NOMO-1 treated with dmso at 0.1 percent for 144 hours (cell line): ENCODE measurements at regions not wholly inside any gene's neighbourhood (a gene's known extent, or its start where the extent isn't known, plus 50 kb on each side); places are given as distances from the start of the nearest gene placed in this dataset.

ENCODE experiments used
- DNase-seq: peaks from one replicate; lab custom pipeline; 2025; ENCODE audit not compliant: unreplicated experiment; lab: John Stamatoyannopoulos, UW

GRCh38 chr15:62432702-62433398 is 267.8 kb upstream of the C2CD4B start:
- no peak for DNase-seq

GRCh38 chr15:62436235-62436634 is 271.1 kb upstream of the C2CD4B start:
- DNase-seq, result no peak

GRCh38 chr15:62437753-62438152 is 272.7 kb upstream of the C2CD4B start:
- DNase-seq, result no peak

GRCh38 chr15:62439543-62440016 is 274.5 kb upstream of the C2CD4B start:
- DNase-seq, result no peak

- no peak for DNase-seq
These were observed 275.4 kb upstream of the C2CD4B start for GRCh38 chr15:62440362-62441105.

GRCh38 chr15:62444104-62445022 is 279.3 kb upstream of the C2CD4B start:
- no peak for DNase-seq

- no peak for DNase-seq
These were observed 280.2 kb upstream of the C2CD4B start for GRCh38 chr15:62445244-62445643.

- DNase-seq, result no peak
These were observed 281.9 kb upstream of the C2CD4B start for GRCh38 chr15:62446984-62447383.

- no peak for DNase-seq
These were observed 282.7 kb upstream of the C2CD4B start for GRCh38 chr15:62447742-62448141.

- no peak for DNase-seq
These were observed 284.6 kb upstream of the C2CD4B start for GRCh38 chr15:62449638-62450037.

GRCh38 chr15:62450061-62450460 is 285.0 kb upstream of the C2CD4B start:
- no peak for DNase-seq

- DNase-seq, result no peak
These were observed 286.9 kb upstream of the C2CD4B start for GRCh38 chr15:62452026-62452425.

- DNase-seq, result no peak
These were observed 287.6 kb upstream of the C2CD4B start for GRCh38 chr15:62452667-62453066.

GRCh38 chr15:62453375-62453774 is 288.3 kb upstream of the C2CD4B start:
- no peak for DNase-seq

- no peak for DNase-seq
These were observed 288.9 kb upstream of the C2CD4B start for GRCh38 chr15:62453981-62454380.

GRCh38 chr15:62454567-62455172 is 289.6 kb upstream of the C2CD4B start:
- no peak for DNase-seq

- no peak for DNase-seq
These were observed 290.4 kb upstream of the C2CD4B start for GRCh38 chr15:62455441-62455921.

GRCh38 chr15:62456011-62456920 is 291.2 kb upstream of the C2CD4B start:
- no peak for DNase-seq

- DNase-seq, result no peak
These were observed 292.0 kb upstream of the C2CD4B start for GRCh38 chr15:62457100-62457499.

- no peak for DNase-seq
These were observed 294.8 kb upstream of the C2CD4B start for GRCh38 chr15:62459875-62460274.
